H1 (cell line): ENCODE measurements at regions not wholly inside any gene's neighbourhood (a gene's known extent, or its start where the extent isn't known, plus 50 kb on each side); places are given as distances from the start of the nearest gene placed in this dataset.

Source experiments
- TF ChIP-seq, protein P1 (sequence below): IDR thresholded peaks from 2 replicates; pipeline ENCODE4 v1.6.1; 2012; ENCODE audit warnings: low read length, inconsistent platforms

DNA sequence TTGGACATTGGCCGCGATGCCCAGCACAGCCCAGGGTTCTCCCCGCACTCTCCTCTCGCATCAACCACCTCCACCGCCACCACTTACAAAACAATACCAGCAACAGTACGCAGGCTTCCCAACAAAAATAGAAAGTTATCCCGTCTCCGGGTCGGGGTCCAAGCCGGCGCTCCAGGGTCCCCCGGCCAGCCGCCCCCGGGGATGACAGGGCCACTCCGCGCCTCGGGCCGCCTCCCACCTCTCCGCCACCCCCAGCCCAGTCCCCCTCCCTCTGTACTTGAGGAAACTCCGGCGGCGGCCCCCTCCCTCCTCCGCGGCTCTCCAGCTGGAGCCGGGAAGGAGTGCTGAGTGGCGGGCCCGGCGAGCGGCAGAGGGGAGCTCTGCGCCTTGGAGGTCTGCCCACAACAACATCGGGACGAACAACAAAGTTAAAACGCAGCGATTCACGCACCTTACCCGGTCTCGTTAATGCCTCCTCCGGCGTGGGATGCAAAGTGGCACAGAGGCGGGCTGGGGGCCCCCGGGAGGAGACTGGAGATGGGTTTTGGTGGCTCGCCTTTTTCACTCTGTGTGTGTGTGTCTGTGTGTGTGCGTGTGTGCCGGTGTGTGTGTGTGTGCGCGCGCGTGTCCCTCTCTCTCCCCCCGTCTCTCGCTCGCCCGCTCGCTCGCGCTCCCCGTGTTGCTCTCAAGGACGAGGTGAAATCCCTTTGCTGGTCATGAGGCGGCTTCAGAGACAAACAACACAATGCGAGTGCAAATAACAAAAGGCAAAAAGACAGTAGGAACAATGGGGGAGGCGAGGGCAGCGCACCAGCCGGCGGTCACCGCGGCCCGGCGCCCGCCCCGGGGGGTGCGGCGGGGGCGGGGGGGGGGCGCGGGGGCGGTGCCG is 386.8 kb downstream of the BCAT1 start (continued):
- TF ChIP-seq, protein P1, sequence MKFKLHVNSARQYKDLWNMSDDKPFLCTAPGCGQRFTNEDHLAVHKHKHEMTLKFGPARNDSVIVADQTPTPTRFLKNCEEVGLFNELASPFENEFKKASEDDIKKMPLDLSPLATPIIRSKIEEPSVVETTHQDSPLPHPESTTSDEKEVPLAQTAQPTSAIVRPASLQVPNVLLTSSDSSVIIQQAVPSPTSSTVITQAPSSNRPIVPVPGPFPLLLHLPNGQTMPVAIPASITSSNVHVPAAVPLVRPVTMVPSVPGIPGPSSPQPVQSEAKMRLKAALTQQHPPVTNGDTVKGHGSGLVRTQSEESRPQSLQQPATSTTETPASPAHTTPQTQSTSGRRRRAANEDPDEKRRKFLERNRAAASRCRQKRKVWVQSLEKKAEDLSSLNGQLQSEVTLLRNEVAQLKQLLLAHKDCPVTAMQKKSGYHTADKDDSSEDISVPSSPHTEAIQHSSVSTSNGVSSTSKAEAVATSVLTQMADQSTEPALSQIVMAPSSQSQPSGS, result no peak
